Stimulated activated naive B cell treated with anti-CD40 and anti-IgM and Interleukin-4, amounts not matched to agents 10 μg/mL and 1 μg/mL and 100 μg/mL, for 72 hours (primary cell): ENCODE measurements at regions not wholly inside any gene's neighbourhood (a gene's known extent, or its start where the extent isn't known, plus 50 kb on each side); places are given as distances from the start of the nearest gene placed in this dataset.

Source experiments
- ATAC-seq, 2 donors: fragments of 150-1000 bp; cut with Tn5 transposase; replicated peaks; 2 replicates each; pipeline ENCODE4 v1.10.0; 2021; ENCODE audit warnings: moderate library complexity in 1 of 2
- DNase-seq: peaks from one replicate; pipeline ENCODE4 v3.0.0; 2021
- H3K27ac Mint-ChIP-seq: one replicate; pipeline ENCODE4 v1.8.0; 2022; ENCODE audit warnings: mild to moderate bottlenecking, mixed read lengths
- H3K27me3 Mint-ChIP-seq, 2 donors: one replicate each; pipeline ENCODE4 v1.8.0; 2022; ENCODE audit warnings: mixed read lengths in 2 of 2
- H3K36me3 Mint-ChIP-seq, 2 donors: one replicate each; pipeline ENCODE4 v1.8.0; 2022; ENCODE audit warnings: mixed read lengths in 2 of 2, mild to moderate bottlenecking in 1 of 2
- H3K4me1 Mint-ChIP-seq, 2 donors: one replicate each; pipeline ENCODE4 v1.8.0; 2022; ENCODE audit warnings: mixed read lengths in 2 of 2, mild to moderate bottlenecking in 1 of 2
- H3K4me3 Mint-ChIP-seq, 2 donors: one replicate each; pipeline ENCODE4 v1.8.0; 2022; ENCODE audit warnings: mild to moderate bottlenecking in 2 of 2, mixed read lengths in 2 of 2, moderate library complexity in 1 of 2
- H3K9me3 Mint-ChIP-seq, 2 donors: one replicate each; pipeline ENCODE4 v1.8.0; 2022; ENCODE audit warnings: mixed read lengths in 2 of 2, mild to moderate bottlenecking in 1 of 2

GRCh38 chr14:31986405-31986804 is 90.7 kb upstream of the ARHGAP5 start:
- Mint-ChIP-seq H3K27ac (no peak overlapping the region), H3K4me1 (peaks cover 2 to 5% of the 10 kb centered on the region in 2 donors), H3K27me3 (peaks cover 0 to 14% of the 10 kb centered on the region in 2 donors), H3K36me3 (peaks cover 0 to 8% of the 10 kb centered on the region in 2 donors), H3K9me3 (peaks cover 15 to 16% of the 10 kb centered on the region in 2 donors), H3K4me3 (no peak overlapping the region)
- ATAC-seq (no peak), DNase-seq (no peak)

- DNase-seq (no peak), ATAC-seq (no peak)
- peaks cover 0 to 4% of the 10 kb centered on the region in 2 donors for H3K36me3 Mint-ChIP-seq
- peaks cover 0 to 14% of the 10 kb centered on the region in 2 donors for H3K27me3 Mint-ChIP-seq
- peaks cover 2 to 5% of the 10 kb centered on the region in 2 donors for H3K4me1 Mint-ChIP-seq
- H3K27ac Mint-ChIP-seq: no peak overlapping the region
- peaks cover 9 to 12% of the 10 kb centered on the region in 2 donors for H3K9me3 Mint-ChIP-seq
- no peak overlapping the region for H3K4me3 Mint-ChIP-seq
Observed at GRCh38 chr14:31987721-31988120, 89.4 kb upstream of the ARHGAP5 start.

GRCh38 chr14:31988244-31988643 is 88.9 kb upstream of the ARHGAP5 start:
- Mint-ChIP-seq H3K27me3 (peaks cover 0 to 15% of the 10 kb centered on the region in 2 donors), H3K4me3 (no peak overlapping the region), H3K27ac (no peak overlapping the region), H3K36me3 (peaks cover 0 to 4% of the 10 kb centered on the region in 2 donors), H3K9me3 (peaks cover 5 to 9% of the 10 kb centered on the region in 2 donors), H3K4me1 (peaks cover 2 to 5% of the 10 kb centered on the region in 2 donors)
- DNase-seq (no peak), ATAC-seq (no peak)

GRCh38 chr14:31990183-31990857 is 86.8 kb upstream of the ARHGAP5 start:
- Mint-ChIP-seq H3K27ac (no peak overlapping the region), H3K4me1 (peaks cover 1 to 2% of the 10 kb centered on the region in 2 donors), H3K4me3 (no peak overlapping the region), H3K27me3 (peaks cover 0 to 18% of the 10 kb centered on the region in 2 donors), H3K36me3 (peaks cover 0 to 4% of the 10 kb centered on the region in 2 donors), H3K9me3 (peaks cover 5 to 8% of the 10 kb centered on the region in 2 donors)
- ATAC-seq: no peak
- DNase-seq: no peak

- ATAC-seq (no peak), DNase-seq (no peak)
- Mint-ChIP-seq H3K4me1 (peaks cover 0 to 2% of the 10 kb centered on the region in 2 donors), H3K4me3 (no peak overlapping the region), H3K9me3 (peaks cover 4 to 6% of the 10 kb centered on the region in 2 donors), H3K27me3 (peaks cover 0 to 18% of the 10 kb centered on the region in 2 donors), H3K36me3 (peaks cover 0 to 4% of the 10 kb centered on the region in 2 donors), H3K27ac (no peak overlapping the region)
Observed at GRCh38 chr14:31990926-31991572, 86.1 kb upstream of the ARHGAP5 start.

GRCh38 chr14:31992011-31992447 is 85.1 kb upstream of the ARHGAP5 start:
- Mint-ChIP-seq H3K9me3 (peaks cover 0 to 1% of the 10 kb centered on the region in 2 donors), H3K27ac (no peak overlapping the region), H3K27me3 (peaks cover 0 to 18% of the 10 kb centered on the region in 2 donors), H3K4me1 (peaks cover 0 to 2% of the 10 kb centered on the region in 2 donors), H3K36me3 (no peaks in the 10 kb centered on the region), H3K4me3 (no peak overlapping the region)
- ATAC-seq: no peak
- no peak for DNase-seq

GRCh38 chr14:31993521-31993951 is 83.6 kb upstream of the ARHGAP5 start:
- DNase-seq (no peak), ATAC-seq (no peak)
- Mint-ChIP-seq H3K9me3 (peaks cover 0 to 1% of the 10 kb centered on the region in 2 donors), H3K27ac (no peak overlapping the region), H3K4me1 (no peaks in the 10 kb centered on the region), H3K4me3 (no peak overlapping the region), H3K36me3 (no peaks in the 10 kb centered on the region), H3K27me3 (peaks cover 0 to 18% of the 10 kb centered on the region in 2 donors)

- Mint-ChIP-seq H3K27me3 (peaks cover 0 to 12% of the 10 kb centered on the region in 2 donors), H3K36me3 (no peaks in the 10 kb centered on the region), H3K4me1 (no peaks in the 10 kb centered on the region), H3K27ac (no peak overlapping the region), H3K4me3 (no peak overlapping the region), H3K9me3 (peaks cover 0 to 1% of the 10 kb centered on the region in 2 donors)
- DNase-seq (no peak), ATAC-seq (no peak)
Observed at GRCh38 chr14:31994391-31995033, 82.6 kb upstream of the ARHGAP5 start.

GRCh38 chr14:32003585-32003984 is 73.5 kb upstream of the ARHGAP5 start:
- Mint-ChIP-seq H3K4me3 (no peak overlapping the region), H3K27me3 (peaks cover 0 to 4% of the 10 kb centered on the region in 2 donors), H3K36me3 (no peaks in the 10 kb centered on the region)

GRCh38 chr14:32004300-32004699 is 72.8 kb upstream of the ARHGAP5 start:
- Mint-ChIP-seq H3K9me3 (no peaks in the 10 kb centered on the region), H3K27me3 (peaks cover 0 to 4% of the 10 kb centered on the region in 2 donors)
- DNase-seq: no peak

More at GRCh38 chr14:32003585-32003984, 73.5 kb upstream of the ARHGAP5 start:
- peaks cover 21 to 40% of the 10 kb centered on the region in 2 donors for H3K4me1 Mint-ChIP-seq
- no peaks in the 10 kb centered on the region for H3K9me3 Mint-ChIP-seq
- no peak for DNase-seq
- ATAC-seq: no peak
- H3K27ac Mint-ChIP-seq: no peak overlapping the region

GRCh38 chr14:32005628-32006027 is 71.5 kb upstream of the ARHGAP5 start:
- no peaks in the 10 kb centered on the region for H3K36me3 Mint-ChIP-seq
- peak overlapping the region; percentile 94 for H3K27ac Mint-ChIP-seq
- no peak for DNase-seq
- H3K4me3 Mint-ChIP-seq: no peak overlapping the region
- no peak for ATAC-seq
- no peaks in the 10 kb centered on the region for H3K27me3 Mint-ChIP-seq
- peaks cover 24 to 55% of the 10 kb centered on the region in 2 donors for H3K4me1 Mint-ChIP-seq
- no peaks in the 10 kb centered on the region for H3K9me3 Mint-ChIP-seq

More at GRCh38 chr14:32004300-32004699, 72.8 kb upstream of the ARHGAP5 start:
- no peak overlapping the region for H3K4me3 Mint-ChIP-seq
- no peak for ATAC-seq
- peaks cover 24 to 45% of the 10 kb centered on the region in 2 donors for H3K4me1 Mint-ChIP-seq
- H3K27ac Mint-ChIP-seq: peak overlapping the region; percentile 27
- no peaks in the 10 kb centered on the region for H3K36me3 Mint-ChIP-seq

GRCh38 chr14:32006263-32007110 is 70.6 kb upstream of the ARHGAP5 start:
- peak overlapping the region; percentile 68 for H3K4me3 Mint-ChIP-seq
- DNase-seq (peak; percentile 16), ATAC-seq (peak; percentile 68 to 70)
- peaks cover 26 to 64% of the 10 kb centered on the region in 2 donors for H3K4me1 Mint-ChIP-seq
- no peaks in the 10 kb centered on the region for H3K9me3 Mint-ChIP-seq
- no peaks in the 10 kb centered on the region for H3K36me3 Mint-ChIP-seq
- peak overlapping the region; percentile 94 for H3K27ac Mint-ChIP-seq
- no peaks in the 10 kb centered on the region for H3K27me3 Mint-ChIP-seq

GRCh38 chr14:32007755-32008362 is 69.2 kb upstream of the ARHGAP5 start:
- peak; percentile 74 to 75 for ATAC-seq
- no peaks in the 10 kb centered on the region for H3K27me3 Mint-ChIP-seq
- H3K27ac Mint-ChIP-seq: peak overlapping the region; percentile 79
- DNase-seq: no peak
- H3K9me3 Mint-ChIP-seq: no peaks in the 10 kb centered on the region
- peaks cover 0 to 3% of the 10 kb centered on the region in 2 donors for H3K36me3 Mint-ChIP-seq
- peaks cover 28 to 71% of the 10 kb centered on the region in 2 donors for H3K4me1 Mint-ChIP-seq
- peak overlapping the region; percentile 29 to 68 for H3K4me3 Mint-ChIP-seq
